GM10266 (cell line): ENCODE measurements at regions not wholly inside any gene's neighbourhood (a gene's known extent, or its start where the extent isn't known, plus 50 kb on each side); places are given as distances from the start of the nearest gene placed in this dataset.

Experiments used
- DNase-seq: peaks from one replicate; pipeline ENCODE4 v3.0.0; 2012; ENCODE audit errors: extremely low spot score
- CTCF ChIP-seq: IDR thresholded peaks from 2 replicates; pipeline ENCODE4 v1.5.1; 2012; ENCODE audit warnings: mild to moderate bottlenecking, low read depth; ENCODE audit not compliant: control insufficient read depth, insufficient read depth; ENCODE audit errors: missing control alignments

DNA sequence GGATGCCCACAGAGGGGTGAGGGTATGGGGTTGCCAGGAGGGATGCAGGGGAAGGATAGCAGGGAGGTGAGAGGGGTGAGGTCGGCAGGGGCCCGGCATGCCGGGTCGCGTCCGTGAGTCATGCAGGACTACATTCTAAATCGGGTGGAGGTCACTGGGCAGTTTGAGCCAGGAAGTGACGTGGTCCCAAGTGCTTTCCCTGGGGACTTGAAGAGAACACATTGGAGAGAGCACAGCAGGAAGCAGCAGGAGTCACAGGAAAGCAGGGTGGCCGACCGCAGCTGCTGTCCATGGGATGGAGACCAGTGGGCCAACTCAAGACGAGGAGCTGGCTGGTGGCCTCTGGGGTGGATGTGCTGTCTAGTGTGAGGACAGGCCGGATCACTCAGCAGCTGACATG is 92.0 kb upstream of the WASF3 start:
- no peak for TF ChIP-seq CTCF
- DNase-seq: no peak

DNA sequence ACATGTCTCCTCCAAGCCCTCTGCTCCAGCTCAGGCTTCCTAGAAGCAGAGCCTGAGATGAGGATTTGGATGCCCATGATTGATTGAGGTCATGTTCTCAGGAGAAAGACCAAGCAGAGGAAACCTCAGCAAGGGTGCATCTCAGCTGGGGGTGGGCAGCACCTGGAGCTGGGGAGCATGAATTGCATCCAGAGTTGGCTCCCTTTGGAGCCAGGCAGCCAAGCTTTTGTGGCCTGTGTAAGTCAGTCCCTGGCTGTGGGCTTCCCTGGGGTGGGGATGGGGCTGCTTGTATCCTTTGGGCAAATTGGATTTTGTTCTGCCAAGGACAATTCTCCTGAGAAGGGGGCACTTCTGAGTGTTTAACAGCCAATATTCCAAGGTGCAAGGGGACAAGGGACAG is 91.5 kb upstream of the WASF3 start:
- no peak for DNase-seq
- no peak for TF ChIP-seq CTCF

DNA sequence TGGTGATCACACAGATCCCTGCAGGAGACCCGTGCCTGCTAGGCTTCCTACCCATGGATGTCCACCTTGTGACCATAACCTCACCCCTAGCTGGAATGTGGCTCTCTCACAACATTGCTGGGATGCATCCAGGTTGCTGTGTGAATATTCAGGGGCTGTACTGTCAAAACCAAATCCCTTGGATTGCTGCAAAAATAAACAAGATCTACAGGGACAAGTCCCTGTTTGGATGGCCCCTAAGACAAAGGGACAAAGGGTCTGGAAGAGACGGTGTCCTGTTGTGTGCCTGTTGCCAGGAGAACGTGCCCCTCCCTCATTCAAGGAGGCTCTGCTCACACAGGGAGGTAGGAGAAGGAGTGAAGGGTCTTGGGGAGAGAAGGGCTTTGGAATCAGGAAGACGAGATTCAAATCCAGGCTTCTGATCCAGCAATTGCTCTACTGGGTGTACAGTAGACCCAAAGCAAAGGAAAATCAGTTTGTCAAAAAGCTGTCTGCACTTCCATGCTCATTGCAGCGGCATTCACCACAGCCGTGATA is 89.2 kb upstream of the WASF3 start:
- DNase-seq: no peak

DNA sequence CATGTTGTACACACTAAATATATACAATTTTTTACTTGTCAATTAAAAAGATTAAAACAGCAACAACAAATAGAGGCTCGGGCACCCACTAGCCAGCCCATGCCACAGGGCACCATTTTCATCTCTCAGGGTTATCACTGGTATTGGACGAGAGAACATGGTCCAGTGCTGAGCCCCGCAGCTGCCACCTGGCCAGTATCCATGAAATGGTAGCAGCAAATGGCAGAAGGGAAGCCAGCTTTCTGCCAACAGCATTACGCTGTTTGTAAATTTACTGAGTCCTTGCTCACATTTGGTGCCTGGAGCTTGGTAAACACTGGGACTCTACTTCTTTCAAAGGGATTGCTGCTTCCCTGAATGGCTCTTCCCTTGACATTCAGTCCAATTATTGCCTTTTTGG is 87.9 kb upstream of the WASF3 start:
- DNase-seq: no peak
- TF ChIP-seq CTCF: no peak

More for the DNA sequence above, 89.2 kb upstream of the WASF3 start:
- no peak for TF ChIP-seq CTCF

- no peak for DNase-seq
- no peak for TF ChIP-seq CTCF
These were observed 85.7 kb upstream of the WASF3 start for GRCh38 chr13:26471807-26472206.

- DNase-seq: no peak
- TF ChIP-seq CTCF: no peak
These were observed 83.8 kb upstream of the WASF3 start for GRCh38 chr13:26473571-26474230.

DNA sequence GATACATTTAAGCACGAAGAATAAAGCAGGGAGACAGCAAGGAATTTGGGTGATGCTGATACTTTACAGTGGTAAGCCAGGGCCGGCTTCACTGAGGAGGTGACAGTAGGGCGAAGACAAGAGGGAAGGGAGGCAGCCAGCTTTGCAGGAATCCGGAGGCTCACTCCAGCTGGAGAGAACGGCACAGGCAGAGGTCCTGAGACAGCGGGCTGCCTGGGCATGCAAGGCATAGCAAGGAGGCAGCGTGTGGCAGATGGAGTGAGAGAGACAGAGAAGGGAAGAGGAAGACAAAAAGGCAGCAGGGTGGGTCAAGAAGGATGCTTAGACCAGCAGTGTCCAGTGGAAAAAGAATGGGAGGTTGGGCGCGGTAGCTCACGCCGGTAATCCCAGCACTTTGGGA is 83.2 kb upstream of the WASF3 start:
- TF ChIP-seq CTCF: no peak

More for the DNA sequence above, 83.2 kb upstream of the WASF3 start:
- DNase-seq: no peak
